ENCODE measurements at regions not wholly inside any gene's neighbourhood (a gene's known extent, or its start where the extent isn't known, plus 50 kb on each side); places are given as distances from the start of the nearest gene placed in this dataset.

GRCh38 chr4:29817961-29818360, 902.2 kb upstream of the PCDH7 start:
- H3K9me3 ChIP-seq (ENCODE audit: control insufficient read depth in 1 of 2, insufficient read depth in 1 of 2, low read depth in 1 of 2, low read length in 2 of 2) = no peaks in the 10 kb centered on the region
- RAD21 ChIA-PET (ENCODE audit: low non-redundant PET in 1 of 2, low total read pairs in 2 of 2, uncharacterized antibody in 2 of 2, unreplicated experiment in 2 of 2) = no interaction called here
- POLR2A ChIA-PET = no interaction called here

More at GRCh38 chr4:29817961-29818360, 902.2 kb upstream of the PCDH7 start:
- H4K20me1 ChIP-seq (ENCODE audit: insufficient read depth) = no peaks in the 10 kb centered on the region
- ATAC-seq (no peak), DNase-seq (ENCODE audit: low read depth, low spot score) (no peak)
- H3K27ac ChIP-seq (ENCODE audit: low read depth, low read length) = no peak overlapping the region
- BruUV-seq (replicated peaks) = no TSS peak
- no peaks in the 10 kb centered on the region for H3K4me1 ChIP-seq (ENCODE audit: control insufficient read depth in 1 of 2, insufficient read depth in 2 of 2, low read length in 2 of 2)
- TF ChIP-seq MAX (IDR thresholded peaks at IDR 0.05) = no peak
- TF ChIP-seq ELF1 (IDR thresholded peaks at IDR 0.05; ENCODE audit: borderline replicate concordance, low read depth) = no peak
- TF ChIP-seq REST (IDR thresholded peaks at IDR 0.05; ENCODE audit: low read depth) = no peak
- no peak for TF ChIP-seq JUND (IDR thresholded peaks at IDR 0.05)
- no peak for TF ChIP-seq EZH2phosphoT487 (IDR thresholded peaks at IDR 0.05; ENCODE audit: borderline replicate concordance)
- TF ChIP-seq SIN3A (IDR thresholded peaks at IDR 0.05; ENCODE audit: low read depth) = no peak
- TF ChIP-seq RAD21 (IDR thresholded peaks at IDR 0.05; ENCODE audit: low read depth) = no peak
- no peak for TF ChIP-seq TCF7L2 (IDR thresholded peaks at IDR 0.05; ENCODE audit: borderline replicate concordance, extremely low read depth, insufficient read depth, insufficient read length)
- TF ChIP-seq POLR2A (IDR thresholded peaks at IDR 0.05; ENCODE audit: borderline replicate concordance, extremely low read depth, insufficient read depth, insufficient read length) = no peak
- TF ChIP-seq SRF (IDR thresholded peaks at IDR 0.05; ENCODE audit: low read depth) = no peak
- no peak for TF ChIP-seq ZBTB33 (IDR thresholded peaks at IDR 0.05; ENCODE audit: extremely low read depth, insufficient replicate concordance, low read length)
- no peak for TF ChIP-seq ZFX (IDR thresholded peaks at IDR 0.05)
- no peak for TF ChIP-seq SP1 (IDR thresholded peaks at IDR 0.05; ENCODE audit: low read depth)
- no peak for TF ChIP-seq CTCF (IDR thresholded peaks at IDR 0.05 in 2 of 3, conservative IDR thresholded peaks at IDR 0.05 in 1 of 3; ENCODE audit: borderline replicate concordance in 1 of 3, insufficient read depth in 1 of 3, low read depth in 2 of 3, low read length in 2 of 3)
- intact Hi-C loops (cut with micrococcal nuclease) = no loop called here
- H2AFZ ChIP-seq (ENCODE audit: low read depth, low read length, poor library complexity, severe bottlenecking) = no peak overlapping the region
- no peaks in the 10 kb centered on the region for H3K27me3 ChIP-seq (ENCODE audit: insufficient read depth, low read length)
- H3K4me2 ChIP-seq (ENCODE audit: low read length) = no peak overlapping the region
- CTCF ChIA-PET = no interaction called here
- H3K79me2 ChIP-seq (ENCODE audit: insufficient read depth, low read length) = no peaks in the 10 kb centered on the region
- no peak overlapping the region for H3K9ac ChIP-seq (ENCODE audit: low read length)
- no peaks in the 10 kb centered on the region for H3K9me2 ChIP-seq (ENCODE audit: insufficient read depth)
- no peaks in the 10 kb centered on the region for H3K36me3 ChIP-seq (ENCODE audit: control insufficient read depth in 1 of 2, insufficient read depth in 2 of 2, low read length in 2 of 2)
- H3K4me3 ChIP-seq (replicated peaks in 1 of 2; ENCODE audit: low read depth in 1 of 2, low read length in 2 of 2) = no peak overlapping the region

All from HCT116 (cell line).